ENCODE measurements at regions not wholly inside any gene's neighbourhood (a gene's known extent, or its start where the extent isn't known, plus 50 kb on each side); places are given as distances from the start of the nearest gene placed in this dataset.

GRCh38 chr6:113570161-113570560 is 287.0 kb upstream of the MARCKS start:
- no peak overlapping the region for H3K4me3 ChIP-seq

GRCh38 chr6:113570641-113571040 is 286.5 kb upstream of the MARCKS start:
- H3K36me3 ChIP-seq, result no peaks in the 10 kb centered on the region
- no peak overlapping the region for H3K4me3 ChIP-seq
- no peaks in the 10 kb centered on the region for H3K4me1 ChIP-seq
- TF ChIP-seq POLR2A (IDR thresholded peaks at IDR 0.05) (no peak), POLR2AphosphoS5 (IDR thresholded peaks at IDR 0.05) (no peak)
- DNase-seq (ENCODE audit: low spot score in 2 of 2), result no peak
- no peaks in the 10 kb centered on the region for H3K9me3 ChIP-seq
- H3K27ac ChIP-seq, result no peak overlapping the region
- no peaks in the 10 kb centered on the region for H3K27me3 ChIP-seq
- intact Hi-C loops (cut with DNase I; ENCODE audit: low total_unique reads), result no loop called here

More at GRCh38 chr6:113570161-113570560, 287.0 kb upstream of the MARCKS start:
- Histone ChIP-seq H3K36me3 (no peaks in the 10 kb centered on the region), H3K27me3 (no peaks in the 10 kb centered on the region), H3K4me1 (no peaks in the 10 kb centered on the region), H3K9me3 (no peaks in the 10 kb centered on the region), H3K27ac (no peak overlapping the region)
- no peak for DNase-seq (ENCODE audit: low spot score in 2 of 2)
- TF ChIP-seq CTCF (IDR thresholded peaks at IDR 0.05) (no peak), POLR2A (IDR thresholded peaks at IDR 0.05) (no peak)
- intact Hi-C loops (cut with DNase I; ENCODE audit: low total_unique reads), result no loop called here

GRCh38 chr6:113574147-113574546 is 283.0 kb upstream of the MARCKS start:
- H3K36me3 ChIP-seq, result no peaks in the 10 kb centered on the region
- H3K27ac ChIP-seq, result no peak overlapping the region
- DNase-seq (ENCODE audit: low spot score in 2 of 2), result no peak
- no peaks in the 10 kb centered on the region for H3K4me1 ChIP-seq
- H3K9me3 ChIP-seq, result no peaks in the 10 kb centered on the region
- TF ChIP-seq CTCF (IDR thresholded peaks at IDR 0.05), result no peak
- no peak overlapping the region for H3K4me3 ChIP-seq
- intact Hi-C loops (cut with DNase I; ENCODE audit: low total_unique reads), result no loop called here
- no peaks in the 10 kb centered on the region for H3K27me3 ChIP-seq

- intact Hi-C loops (cut with DNase I; ENCODE audit: low total_unique reads), result no loop called here
- TF ChIP-seq POLR2AphosphoS5 (IDR thresholded peaks at IDR 0.05), result no peak
- no peak for TF ChIP-seq POLR2A (IDR thresholded peaks at IDR 0.05)
- no peak for TF ChIP-seq CTCF (IDR thresholded peaks at IDR 0.05)
- no peak for DNase-seq (ENCODE audit: low spot score in 2 of 2)
These were observed 280.8 kb upstream of the MARCKS start for GRCh38 chr6:113576310-113576709.

GRCh38 chr6:113578691-113579090 is 278.5 kb upstream of the MARCKS start:
- H3K9me3 ChIP-seq, result no peaks in the 10 kb centered on the region
- no peak for TF ChIP-seq POLR2A (IDR thresholded peaks at IDR 0.05)
- no peak for TF ChIP-seq CTCF (IDR thresholded peaks at IDR 0.05)
- no peak for TF ChIP-seq POLR2AphosphoS5 (IDR thresholded peaks at IDR 0.05)
- intact Hi-C loops (cut with DNase I; ENCODE audit: low total_unique reads), result no loop called here
- no peaks in the 10 kb centered on the region for H3K27me3 ChIP-seq
- no peak for DNase-seq (ENCODE audit: low spot score in 2 of 2)
- no peaks in the 10 kb centered on the region for H3K36me3 ChIP-seq
- H3K4me3 ChIP-seq, result no peak overlapping the region
- no peaks in the 10 kb centered on the region for H3K4me1 ChIP-seq
- H3K27ac ChIP-seq, result no peak overlapping the region

More at GRCh38 chr6:113576310-113576709, 280.8 kb upstream of the MARCKS start:
- Histone ChIP-seq H3K4me3 (no peak overlapping the region), H3K27ac (no peak overlapping the region), H3K27me3 (no peaks in the 10 kb centered on the region), H3K4me1 (no peaks in the 10 kb centered on the region), H3K9me3 (no peaks in the 10 kb centered on the region), H3K36me3 (no peaks in the 10 kb centered on the region)

GRCh38 chr6:113584767-113585166 is 272.4 kb upstream of the MARCKS start:
- Histone ChIP-seq H3K4me3 (no peak overlapping the region), H3K36me3 (no peaks in the 10 kb centered on the region), H3K4me1 (no peaks in the 10 kb centered on the region), H3K9me3 (no peaks in the 10 kb centered on the region), H3K27ac (no peak overlapping the region), H3K27me3 (no peaks in the 10 kb centered on the region)
- TF ChIP-seq CTCF (IDR thresholded peaks at IDR 0.05) (no peak), POLR2AphosphoS5 (IDR thresholded peaks at IDR 0.05) (no peak), POLR2A (IDR thresholded peaks at IDR 0.05) (no peak)
- intact Hi-C loops (cut with DNase I; ENCODE audit: low total_unique reads), result no loop called here
- no peak for DNase-seq (ENCODE audit: low spot score in 2 of 2)
